ENCODE measurements at regions not wholly inside any gene's neighbourhood (a gene's known extent, or its start where the extent isn't known, plus 50 kb on each side); places are given as distances from the start of the nearest gene placed in this dataset.

GRCh38 chr10:44173608-44173894 lies 211.3 kb downstream of the CXCL12 start:
- Histone ChIP-seq H3K4me2 (no peak overlapping the region), H4K20me1 (ENCODE audit: insufficient read depth) (no peaks in the 10 kb centered on the region), H3K27ac (no peak overlapping the region), H3K4me3 (no peak overlapping the region), H2AFZ (no peak overlapping the region), H3F3A (ENCODE audit: insufficient read depth, low read depth) (no peaks in the 10 kb centered on the region), H3K9me2 (ENCODE audit: insufficient read depth) (no peaks in the 10 kb centered on the region), H3K27me3 (ENCODE audit: insufficient read depth, low read depth) (peaks cover 69% of the 10 kb centered on the region), H3K4me1 (replicated peaks; ENCODE audit: insufficient read depth) (no peaks in the 10 kb centered on the region), H3K36me3 (ENCODE audit: low read depth) (no peaks in the 10 kb centered on the region), H3K9me3 (ENCODE audit: insufficient read depth, low read depth) (no peaks in the 10 kb centered on the region), H3K79me2 (ENCODE audit: low read depth) (no peaks in the 10 kb centered on the region)
- DNase-seq, result no peak
- intact Hi-C loops (cut with micrococcal nuclease; ENCODE audit: unreplicated experiment), result no loop called here
- ChIA-PET POLR2A (ENCODE audit: unreplicated experiment) (no interaction called here), CTCF (no interaction called here)
- TF ChIP-seq CTCF (conservative IDR thresholded peaks at IDR 0.05) (no peak), EZH2 (IDR thresholded peaks at IDR 0.05; ENCODE audit: low read depth) (no peak)
- BruUV-seq (replicated peaks), result no TSS peak

GRCh38 chr10:44172883-44173607 lies 211.9 kb downstream of the CXCL12 start:
- no TSS peak for BruUV-seq (replicated peaks)
- H3K9me3 ChIP-seq (ENCODE audit: insufficient read depth, low read depth), result no peaks in the 10 kb centered on the region
- no peak overlapping the region for H2AFZ ChIP-seq
- intact Hi-C loops (cut with micrococcal nuclease; ENCODE audit: unreplicated experiment), result no loop called here
- H3K27me3 ChIP-seq (ENCODE audit: insufficient read depth, low read depth), result peaks cover 70% of the 10 kb centered on the region
- H3K4me2 ChIP-seq, result no peak overlapping the region
- no peaks in the 10 kb centered on the region for H3K36me3 ChIP-seq (ENCODE audit: low read depth)
- CTCF ChIA-PET, result no interaction called here
- POLR2A ChIA-PET (ENCODE audit: unreplicated experiment), result no interaction called here
- no peaks in the 10 kb centered on the region for H3K79me2 ChIP-seq (ENCODE audit: low read depth)
- DNase-seq, result no peak
- no peaks in the 10 kb centered on the region for H3K4me1 ChIP-seq (replicated peaks; ENCODE audit: insufficient read depth)
- H3F3A ChIP-seq (ENCODE audit: insufficient read depth, low read depth), result no peaks in the 10 kb centered on the region
- no peaks in the 10 kb centered on the region for H4K20me1 ChIP-seq (ENCODE audit: insufficient read depth)
- H3K9me2 ChIP-seq (ENCODE audit: insufficient read depth), result no peaks in the 10 kb centered on the region
- TF ChIP-seq CTCF (conservative IDR thresholded peaks at IDR 0.05) (no peak), EZH2 (IDR thresholded peaks at IDR 0.05; ENCODE audit: low read depth) (no peak)
- no peak overlapping the region for H3K4me3 ChIP-seq
- no peak overlapping the region for H3K27ac ChIP-seq

- no peaks in the 10 kb centered on the region for H3K9me3 ChIP-seq (ENCODE audit: insufficient read depth, low read depth)
- H3K27me3 ChIP-seq (ENCODE audit: insufficient read depth, low read depth), result peaks cover 67% of the 10 kb centered on the region
- H3F3A ChIP-seq (ENCODE audit: insufficient read depth, low read depth), result no peaks in the 10 kb centered on the region
- H4K20me1 ChIP-seq (ENCODE audit: insufficient read depth), result no peaks in the 10 kb centered on the region
- no peaks in the 10 kb centered on the region for H3K79me2 ChIP-seq (ENCODE audit: low read depth)
- no TSS peak for BruUV-seq (replicated peaks)
- no peak for DNase-seq
- intact Hi-C loops (cut with micrococcal nuclease; ENCODE audit: unreplicated experiment), result no loop called here
- H3K4me2 ChIP-seq, result no peak overlapping the region
- H3K36me3 ChIP-seq (ENCODE audit: low read depth), result no peaks in the 10 kb centered on the region
- no peaks in the 10 kb centered on the region for H3K4me1 ChIP-seq (replicated peaks; ENCODE audit: insufficient read depth)
- no peak overlapping the region for H3K27ac ChIP-seq
- H3K9me2 ChIP-seq (ENCODE audit: insufficient read depth), result no peaks in the 10 kb centered on the region
- POLR2A ChIA-PET (ENCODE audit: unreplicated experiment), result no interaction called here
- no peak for TF ChIP-seq EZH2 (IDR thresholded peaks at IDR 0.05; ENCODE audit: low read depth)
- TF ChIP-seq CTCF (conservative IDR thresholded peaks at IDR 0.05), result no peak
- no peak overlapping the region for H2AFZ ChIP-seq
- CTCF ChIA-PET, result no interaction called here
- no peak overlapping the region for H3K4me3 ChIP-seq
These were observed 213.1 kb downstream of the CXCL12 start for GRCh38 chr10:44171765-44172164.

Measured in PC-9 (cell line).